HG02571 (cell line): ENCODE measurements at regions not wholly inside any gene's neighbourhood (a gene's known extent, or its start where the extent isn't known, plus 50 kb on each side); places are given as distances from the start of the nearest gene placed in this dataset.

Experiments
- ATAC-seq: cut with Tn5 transposase; IDR thresholded peaks from one replicate; pipeline ENCODE4 v1.9.1; 2021; ENCODE audit warnings: mild to moderate bottlenecking, moderate library complexity; ENCODE audit not compliant: unreplicated experiment

- ATAC-seq = no peak
Measured at GRCh38 chr9:85430659-85431338, 311.0 kb downstream of the AGTPBP1 start.

- ATAC-seq = no peak
Measured at GRCh38 chr9:85428230-85428629, 313.5 kb downstream of the AGTPBP1 start.

- no peak for ATAC-seq
Measured at GRCh38 chr9:85427772-85428171, 314.0 kb downstream of the AGTPBP1 start.

- ATAC-seq = no peak
Measured at GRCh38 chr9:85425153-85425611, 316.6 kb downstream of the AGTPBP1 start.

GRCh38 chr9:85423422-85423821 is 318.3 kb downstream of the AGTPBP1 start:
- ATAC-seq = no peak

GRCh38 chr9:85421641-85422040 is 320.1 kb downstream of the AGTPBP1 start:
- ATAC-seq = no peak

- no peak for ATAC-seq
Measured at GRCh38 chr9:85420750-85421149, 321.0 kb downstream of the AGTPBP1 start.

- no peak for ATAC-seq
Measured at GRCh38 chr9:85417674-85418073, 324.1 kb downstream of the AGTPBP1 start.

- no peak for ATAC-seq
Measured at GRCh38 chr9:85416715-85417114, 325.0 kb downstream of the AGTPBP1 start.

- no peak for ATAC-seq
Measured at GRCh38 chr9:85414390-85414789, 327.4 kb downstream of the AGTPBP1 start.

- ATAC-seq = no peak
Measured at GRCh38 chr9:85408494-85408893, 333.3 kb downstream of the AGTPBP1 start.

GRCh38 chr9:85405566-85405950 is 336.2 kb downstream of the AGTPBP1 start:
- no peak for ATAC-seq

GRCh38 chr9:85404911-85405565 is 336.7 kb downstream of the AGTPBP1 start:
- no peak for ATAC-seq

GRCh38 chr9:85402551-85402950 is 339.2 kb downstream of the AGTPBP1 start:
- ATAC-seq = no peak

- ATAC-seq = no peak
Measured at GRCh38 chr9:85401998-85402397, 339.8 kb downstream of the AGTPBP1 start.

GRCh38 chr9:85397005-85397404 is 344.7 kb downstream of the AGTPBP1 start:
- ATAC-seq = no peak

GRCh38 chr9:85392260-85392659 is 349.5 kb downstream of the AGTPBP1 start:
- no peak for ATAC-seq

- no peak for ATAC-seq
Measured at GRCh38 chr9:85377731-85378289, 363.9 kb downstream of the AGTPBP1 start.

GRCh38 chr9:85368781-85369180 is 373.0 kb downstream of the AGTPBP1 start:
- ATAC-seq = no peak

- ATAC-seq = no peak
Measured at GRCh38 chr9:85359161-85359560, 382.6 kb downstream of the AGTPBP1 start.

- no peak for ATAC-seq
Measured at GRCh38 chr9:85349046-85349445, 392.7 kb downstream of the AGTPBP1 start.

GRCh38 chr9:85347541-85347940 is 394.2 kb downstream of the AGTPBP1 start:
- ATAC-seq = no peak
